ENCODE measurements at regions not wholly inside any gene's neighbourhood (a gene's known extent, or its start where the extent isn't known, plus 50 kb on each side); places are given as distances from the start of the nearest gene placed in this dataset.

DNA sequence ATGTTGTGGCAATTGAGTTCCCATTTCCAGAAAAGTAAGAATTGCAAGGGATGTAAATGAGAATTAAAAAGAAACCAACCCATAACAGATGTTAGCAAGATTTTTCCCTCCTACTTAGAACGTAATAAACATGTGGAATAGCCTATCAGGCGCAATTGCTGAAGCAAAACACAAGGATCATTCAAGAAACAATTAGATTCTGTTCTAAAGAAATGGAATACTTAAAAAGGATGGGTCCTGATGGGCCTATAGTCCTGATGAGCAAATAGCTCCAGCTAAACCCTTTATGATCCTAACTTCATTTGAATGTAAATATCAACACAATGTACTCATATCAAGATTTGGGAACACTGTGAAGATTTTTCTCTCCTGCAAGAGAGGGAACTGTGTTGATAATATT is 771.0 kb upstream of the CDH7 start:
- DNase-seq, result no peak

DNA sequence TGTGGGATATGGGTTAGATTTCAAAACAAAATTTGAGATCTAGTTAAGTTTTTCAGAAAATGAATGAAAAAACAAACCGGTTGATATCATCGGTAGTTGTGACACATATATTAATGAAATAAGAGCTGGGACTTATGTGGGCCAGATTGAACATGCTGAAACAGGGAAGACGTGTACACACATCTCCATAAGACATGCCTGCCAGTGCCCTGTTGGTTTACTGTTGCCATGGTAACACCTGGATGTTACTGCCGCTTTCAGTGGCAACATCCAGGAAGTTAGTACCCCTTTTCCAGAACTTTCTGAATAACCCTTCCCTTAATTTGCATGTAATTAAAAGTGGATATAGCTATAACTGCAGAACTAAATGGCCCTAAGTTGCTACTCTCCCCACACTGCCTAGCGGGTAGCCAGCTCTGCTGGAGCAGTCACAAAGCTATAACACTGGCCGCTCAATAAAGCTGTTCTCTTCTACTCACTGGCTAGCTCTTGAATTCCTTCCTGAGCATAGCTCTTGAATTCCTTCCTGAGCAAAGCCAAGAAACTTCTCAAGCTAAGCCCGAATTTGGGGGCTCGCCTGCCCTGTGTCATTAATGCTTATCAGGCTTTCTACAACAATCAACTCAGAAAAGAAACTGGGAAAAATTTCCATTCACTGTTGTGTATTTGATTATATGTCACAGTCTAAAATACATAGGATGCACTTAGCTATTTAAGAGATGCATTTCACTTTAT is 776.3 kb upstream of the CDH7 start:
- DNase-seq, result no peak

DNA sequence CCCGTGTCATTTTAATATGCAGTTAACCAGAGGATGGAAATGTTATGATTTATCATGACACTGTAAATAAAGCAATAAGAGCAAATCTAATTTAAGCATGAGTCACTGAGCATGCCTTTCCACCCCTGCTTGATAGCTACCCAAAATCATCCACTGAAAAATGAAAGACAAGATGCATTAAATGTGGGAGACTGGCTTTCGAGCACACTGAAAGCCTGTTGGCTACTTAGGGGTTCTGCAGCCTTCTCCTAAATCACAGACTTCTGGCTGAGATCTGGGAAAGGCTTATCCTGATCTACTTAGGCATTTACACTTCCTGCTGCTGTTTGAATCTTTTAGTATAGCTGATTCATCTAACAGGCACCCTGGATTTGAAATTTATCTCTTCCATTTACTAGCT is 778.3 kb upstream of the CDH7 start:
- DNase-seq, result no peak

DNA sequence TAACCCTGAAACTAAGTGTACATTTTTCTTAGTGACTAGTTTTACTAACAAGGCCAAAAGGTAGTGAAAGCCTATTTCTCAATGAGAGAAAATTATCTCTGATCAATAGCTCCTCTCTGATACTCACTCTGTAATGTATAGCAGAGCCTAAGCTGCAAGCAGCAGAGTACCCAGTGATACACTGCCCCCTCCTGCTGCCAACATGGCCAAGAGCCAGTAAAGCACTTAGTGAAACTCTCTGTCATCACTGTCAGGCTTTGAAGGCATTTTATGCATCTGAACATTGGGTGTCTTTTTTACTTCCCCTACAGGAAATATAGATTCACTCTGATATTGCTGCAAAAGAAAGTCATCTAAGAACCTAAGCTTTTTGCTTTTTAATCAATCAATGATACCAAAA is 784.1 kb upstream of the CDH7 start:
- DNase-seq, result peak; percentile 4

DNA sequence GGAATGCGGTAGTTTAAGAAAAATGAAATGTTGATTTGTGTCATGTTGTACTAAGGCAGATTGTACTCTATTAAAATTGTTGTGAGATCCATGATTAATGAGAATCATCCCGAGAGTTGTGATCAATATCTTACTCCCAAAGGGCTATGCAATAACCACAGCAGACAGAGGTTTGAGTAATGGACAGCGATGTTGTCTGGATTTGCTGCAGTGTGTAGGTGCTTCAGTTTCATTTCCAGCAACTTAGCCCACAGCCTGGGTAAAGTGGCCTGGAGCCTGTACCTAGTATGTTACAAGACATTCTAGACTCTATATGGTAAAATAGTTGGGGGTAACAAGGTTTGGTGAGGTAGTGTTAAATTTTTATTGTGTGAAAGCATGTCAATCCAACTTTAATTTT is 794.3 kb upstream of the CDH7 start:
- no peak for DNase-seq

DNA sequence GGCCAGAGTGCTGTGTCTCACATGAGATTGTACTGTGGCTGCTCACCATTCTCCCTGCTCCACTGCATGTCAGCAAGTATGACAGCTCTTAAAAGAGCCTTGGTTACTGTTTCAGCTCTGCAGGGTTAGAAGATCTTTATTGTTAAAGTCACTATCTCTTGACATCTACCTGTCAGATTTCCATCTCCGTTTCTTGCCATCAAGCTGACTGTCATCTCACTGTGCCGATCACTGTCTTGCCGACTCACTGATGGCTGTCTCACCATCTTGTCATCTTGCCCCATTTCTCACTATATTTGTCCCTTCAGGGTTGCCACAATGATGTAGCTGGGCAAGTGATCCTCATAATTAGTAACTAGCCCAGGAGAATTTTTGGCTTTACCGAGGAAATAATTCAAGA is 800.9 kb upstream of the CDH7 start:
- DNase-seq, result no peak

DNA sequence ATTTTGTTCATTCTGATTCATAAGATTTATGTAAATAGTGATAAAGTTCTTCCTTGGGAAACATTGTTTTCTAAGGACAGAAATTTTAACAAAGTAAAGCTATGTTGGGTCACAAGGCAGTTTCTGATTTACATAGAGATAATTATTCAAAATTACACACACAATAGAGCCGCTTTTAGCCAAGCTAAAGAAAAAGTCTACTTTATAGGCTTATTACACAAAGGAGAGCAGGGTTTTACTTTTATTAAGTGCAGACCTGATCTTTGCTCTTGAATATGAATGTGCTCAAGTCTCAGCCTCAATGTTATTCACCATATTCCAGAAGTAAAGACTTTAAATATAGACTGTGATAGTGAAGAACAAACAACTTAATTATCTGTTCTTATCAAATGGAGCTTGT is 787.8 kb upstream of the LINC00305 start:
- DNase-seq, result no peak

DNA sequence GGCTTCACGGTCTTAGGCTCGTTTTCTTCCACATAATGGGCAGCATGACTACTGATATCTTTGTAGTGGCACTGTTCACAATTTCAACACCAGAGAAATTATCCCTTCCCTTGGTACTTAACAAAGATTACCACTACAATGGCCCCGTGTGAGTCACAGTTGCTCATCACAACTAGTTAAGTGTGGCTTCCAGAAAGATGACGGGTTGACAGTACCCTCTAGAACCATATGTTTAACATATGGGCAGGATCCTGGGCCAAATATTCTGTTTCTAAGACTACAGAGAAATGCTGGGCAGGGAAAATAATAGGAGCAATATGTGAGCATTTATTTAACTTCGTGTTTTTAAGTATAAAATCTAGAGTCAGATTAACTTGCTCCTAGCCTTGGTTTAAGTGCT is 780.1 kb upstream of the LINC00305 start:
- DNase-seq, result no peak

DNA sequence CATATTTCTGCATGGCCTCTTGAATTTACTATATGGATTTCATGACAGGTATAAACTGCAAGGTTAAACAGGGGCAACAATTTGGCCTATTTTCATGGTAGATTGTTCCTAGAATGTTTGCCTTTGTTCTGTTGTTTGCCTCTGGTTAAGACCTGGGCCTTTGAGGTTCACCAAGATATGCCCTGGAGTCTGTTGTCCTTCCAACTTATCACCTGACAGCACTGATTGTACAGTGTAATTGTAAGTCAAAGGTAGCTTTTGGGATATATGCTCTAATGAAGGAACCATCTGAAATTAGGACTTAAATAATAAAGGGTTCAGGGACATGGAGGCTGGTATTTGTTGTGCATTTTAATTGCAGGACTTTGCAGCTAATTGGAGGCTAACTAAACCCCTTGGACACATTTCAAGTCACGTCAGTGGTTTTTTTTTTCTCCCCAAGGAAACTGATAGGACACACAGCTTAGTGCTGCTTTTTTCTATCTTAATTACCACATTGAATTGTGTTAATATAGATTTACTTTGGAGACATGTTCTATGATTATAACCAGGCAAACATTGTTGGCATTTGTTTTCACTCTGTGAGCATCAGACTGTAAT is 771.2 kb upstream of the LINC00305 start:
- DNase-seq, result no peak

DNA sequence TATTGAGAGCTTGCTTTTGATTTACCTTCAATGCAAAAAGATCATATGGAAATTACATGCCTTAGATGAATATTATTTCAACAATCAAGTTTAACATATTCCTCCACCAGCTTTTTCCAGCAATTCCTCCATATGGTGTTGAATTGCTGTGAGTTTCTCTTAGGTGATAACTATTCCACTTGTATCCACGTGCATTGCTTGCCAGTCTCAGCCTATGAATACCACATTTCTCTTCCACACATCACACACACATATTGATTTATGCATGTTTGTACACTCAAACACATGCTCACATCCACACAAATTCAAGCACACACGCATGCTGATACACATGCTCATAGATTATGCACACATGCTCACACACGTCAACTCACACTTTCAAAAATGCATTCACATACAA is 770.0 kb upstream of the LINC00305 start:
- no peak for DNase-seq

DNA sequence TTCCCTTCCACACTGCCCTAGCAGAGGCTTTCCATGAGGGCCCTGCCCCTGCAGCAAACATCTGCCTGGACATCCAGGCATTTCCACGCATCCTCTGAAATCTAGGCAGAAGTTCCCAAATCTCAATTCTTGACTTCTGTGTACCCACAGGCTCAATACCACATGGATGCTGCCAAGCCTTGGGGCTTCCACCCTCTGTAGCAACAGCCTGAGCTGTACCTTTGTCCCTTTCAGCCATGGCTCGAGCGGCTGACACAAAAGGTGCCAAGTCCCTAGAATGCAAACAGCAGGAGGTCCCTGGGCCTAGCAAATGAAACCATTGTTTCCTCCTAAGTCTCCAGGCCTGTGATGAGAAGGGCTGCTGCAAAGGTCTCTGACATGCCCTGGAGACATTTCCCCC is 744.5 kb upstream of the LINC00305 start:
- DNase-seq, result no peak

DNA sequence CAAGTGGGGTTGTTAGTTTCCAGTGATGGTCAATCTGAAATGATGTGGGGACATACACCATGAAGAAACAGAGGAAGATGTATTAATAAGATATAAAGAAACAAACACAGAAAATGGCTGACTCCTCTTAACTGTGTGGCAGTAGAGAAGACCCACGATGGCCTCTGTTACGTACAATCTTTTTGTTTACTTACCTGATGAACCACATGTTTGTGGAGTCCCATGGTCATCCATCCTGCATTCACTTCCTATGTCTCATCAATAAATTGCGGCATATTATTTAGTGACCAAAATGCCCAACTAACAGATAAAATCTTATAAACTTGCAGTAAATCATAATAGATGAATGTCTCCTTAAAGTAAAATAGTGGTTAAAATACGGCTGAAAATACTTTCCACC is 740.1 kb upstream of the LINC00305 start:
- no peak for DNase-seq

DNA sequence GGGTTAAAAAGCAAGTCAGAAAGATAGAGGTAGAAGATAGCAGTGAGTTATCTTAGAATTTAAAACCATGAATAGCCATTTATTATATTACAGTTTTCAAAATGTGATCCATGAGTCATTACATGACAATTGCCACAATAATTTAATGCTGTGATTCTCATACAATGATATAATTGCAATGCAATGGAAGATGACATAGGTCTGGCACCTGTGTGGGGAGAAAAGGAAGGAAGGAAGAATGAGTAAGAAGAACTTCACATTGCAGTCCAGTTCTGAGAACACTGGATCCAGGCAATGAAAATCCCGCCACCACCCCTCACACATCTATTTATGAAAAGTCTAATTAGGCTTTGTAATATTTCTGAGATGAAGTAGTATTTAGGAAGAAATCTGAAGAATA is 738.1 kb upstream of the LINC00305 start:
- DNase-seq, result no peak

DNA sequence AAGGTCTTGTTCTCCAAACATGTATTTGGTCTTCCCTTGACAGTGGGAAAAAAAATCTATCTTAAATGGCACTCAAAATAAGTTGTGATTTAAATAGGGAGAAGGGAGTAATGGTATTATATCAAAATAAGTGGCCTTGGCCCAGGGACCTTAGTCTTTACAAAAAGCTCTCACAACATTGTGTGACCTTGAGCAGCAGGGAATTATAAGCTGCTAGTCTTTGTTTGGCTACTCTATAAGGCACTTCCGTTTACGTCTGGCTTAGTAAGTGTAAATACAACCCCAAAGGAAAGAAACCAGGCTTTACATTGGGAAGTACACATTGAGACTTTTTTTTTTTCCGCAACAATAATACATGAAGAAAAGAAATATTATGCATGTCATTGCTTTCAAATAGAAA is 734.0 kb upstream of the LINC00305 start:
- no peak for DNase-seq

DNA sequence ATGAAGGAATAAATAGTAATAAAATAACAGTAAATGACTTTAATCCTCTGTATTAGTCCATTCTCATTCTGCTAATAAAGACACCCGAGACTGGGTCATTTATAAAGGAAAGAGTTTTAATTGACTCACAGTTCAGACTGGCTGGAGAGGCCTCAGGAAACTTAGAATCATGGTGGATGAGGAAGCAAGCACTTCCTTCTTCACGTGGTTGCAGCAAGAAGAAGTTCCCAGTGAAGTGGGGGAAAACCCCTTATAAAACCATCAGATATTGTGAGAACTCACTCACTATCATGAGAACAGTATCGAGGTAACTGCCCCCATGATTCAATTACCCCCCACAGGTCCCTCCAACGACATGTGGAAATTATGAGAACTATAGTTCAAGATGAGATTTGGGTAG is 727.9 kb upstream of the LINC00305 start:
- DNase-seq, result no peak

DNA sequence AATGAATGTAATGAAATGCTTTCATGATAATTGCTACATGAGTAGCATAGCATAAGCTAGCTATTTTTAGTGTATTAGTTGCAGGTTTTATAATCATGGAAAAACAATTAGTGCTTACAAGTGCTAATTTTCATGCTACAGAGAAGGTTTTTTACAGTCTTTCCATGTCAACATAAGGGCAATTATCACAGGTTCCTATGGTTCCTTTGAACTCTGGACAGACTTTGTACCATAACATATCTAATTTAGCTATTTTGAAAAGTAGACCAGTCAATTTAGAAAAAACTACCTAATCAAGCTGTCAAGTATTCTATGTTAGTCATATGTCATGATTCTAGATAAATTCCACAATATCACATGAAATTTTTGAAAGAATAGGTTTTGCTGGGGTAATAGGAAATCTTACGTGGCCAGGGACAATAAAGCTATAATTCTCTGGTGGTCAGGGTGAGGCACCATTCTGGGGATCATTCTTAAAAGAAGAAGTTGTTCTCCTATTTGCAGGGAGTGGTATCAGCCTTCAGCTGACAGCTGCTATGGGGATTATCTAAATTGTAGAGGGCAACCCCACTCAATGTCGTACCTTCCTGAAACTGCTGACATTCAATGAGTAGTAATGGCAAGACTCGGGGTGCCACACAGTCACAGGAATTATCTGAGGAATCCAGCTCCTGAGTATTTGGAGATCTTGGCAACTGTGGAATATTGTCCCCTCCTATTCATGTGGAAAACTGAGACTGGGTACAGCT is 724.0 kb upstream of the LINC00305 start:
- no peak for DNase-seq

DNA sequence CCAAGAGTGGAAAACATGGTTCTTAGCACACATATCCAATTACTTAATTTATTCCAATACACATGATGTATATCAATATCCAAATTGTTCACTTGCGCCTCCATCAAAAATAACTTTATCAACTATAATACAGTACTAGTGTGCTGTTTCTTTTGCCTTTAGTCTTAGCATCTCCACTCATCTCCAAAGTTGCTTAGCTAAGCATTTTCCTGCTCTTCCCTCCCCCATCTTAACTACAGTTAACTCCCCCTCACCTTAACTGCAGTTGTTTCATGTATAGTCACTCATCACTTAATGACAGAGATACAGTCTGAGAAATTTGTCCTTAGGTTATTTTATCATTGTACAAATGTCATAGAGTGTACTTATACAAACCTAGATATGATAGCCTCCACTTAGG is 705.2 kb upstream of the LINC00305 start:
- no peak for DNase-seq

DNA sequence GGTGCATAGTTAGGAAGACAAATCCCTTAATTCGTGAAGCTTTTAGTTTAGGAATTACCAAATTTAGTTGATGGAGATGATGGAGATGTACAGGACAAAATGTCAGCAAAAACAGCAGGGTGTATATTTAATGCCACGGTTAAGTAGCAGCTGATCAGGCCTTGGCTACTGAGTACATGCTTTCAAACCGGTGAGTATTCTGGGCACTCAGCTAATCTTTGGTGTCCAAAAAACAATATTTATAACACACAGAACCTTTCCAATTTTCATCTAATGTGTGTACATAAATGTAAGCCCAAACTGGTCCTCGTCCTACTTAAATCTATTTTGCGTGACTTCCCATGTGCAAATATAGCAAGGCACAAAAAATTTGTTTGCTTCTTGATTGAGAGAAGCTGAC is 703.4 kb upstream of the LINC00305 start:
- DNase-seq, result no peak

DNA sequence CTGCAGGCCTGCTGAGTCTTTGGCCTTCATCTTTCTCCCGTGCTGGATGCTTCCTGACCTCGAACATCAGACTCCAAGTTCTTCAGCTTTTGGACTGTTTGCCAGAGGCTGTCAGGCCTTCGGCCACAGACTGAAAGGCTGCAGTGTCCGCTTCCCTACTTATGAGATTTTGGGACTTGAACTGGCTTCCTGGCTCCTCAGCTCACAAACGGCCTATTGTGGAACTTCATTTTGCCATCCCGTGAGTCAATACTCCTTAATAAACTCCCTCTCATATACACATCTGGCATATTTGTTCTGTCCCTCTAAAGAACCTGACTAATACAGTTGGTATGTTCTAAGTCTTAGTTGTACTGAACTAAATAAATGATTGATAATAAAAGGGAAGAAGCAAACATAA is 702.8 kb upstream of the LINC00305 start:
- no peak for DNase-seq

DNA sequence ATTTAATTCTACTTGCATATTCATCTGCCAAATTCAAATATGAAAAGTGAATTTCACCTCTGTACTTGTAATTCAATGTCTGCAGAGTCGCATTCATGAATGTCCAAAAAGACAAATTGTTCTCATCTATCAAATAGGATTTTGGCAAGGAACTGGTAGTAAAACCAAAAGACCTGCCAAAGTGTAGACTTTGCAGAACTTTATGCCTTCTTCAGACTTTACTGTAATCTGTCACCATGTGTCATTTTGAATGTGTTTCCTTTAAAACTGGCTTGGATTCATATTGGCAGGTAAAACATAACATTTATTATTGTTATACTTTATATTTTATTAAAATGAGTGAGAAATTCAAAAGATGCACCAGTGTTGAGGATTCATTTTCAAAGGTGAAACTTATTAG is 701.9 kb upstream of the LINC00305 start:
- no peak for DNase-seq

DNA sequence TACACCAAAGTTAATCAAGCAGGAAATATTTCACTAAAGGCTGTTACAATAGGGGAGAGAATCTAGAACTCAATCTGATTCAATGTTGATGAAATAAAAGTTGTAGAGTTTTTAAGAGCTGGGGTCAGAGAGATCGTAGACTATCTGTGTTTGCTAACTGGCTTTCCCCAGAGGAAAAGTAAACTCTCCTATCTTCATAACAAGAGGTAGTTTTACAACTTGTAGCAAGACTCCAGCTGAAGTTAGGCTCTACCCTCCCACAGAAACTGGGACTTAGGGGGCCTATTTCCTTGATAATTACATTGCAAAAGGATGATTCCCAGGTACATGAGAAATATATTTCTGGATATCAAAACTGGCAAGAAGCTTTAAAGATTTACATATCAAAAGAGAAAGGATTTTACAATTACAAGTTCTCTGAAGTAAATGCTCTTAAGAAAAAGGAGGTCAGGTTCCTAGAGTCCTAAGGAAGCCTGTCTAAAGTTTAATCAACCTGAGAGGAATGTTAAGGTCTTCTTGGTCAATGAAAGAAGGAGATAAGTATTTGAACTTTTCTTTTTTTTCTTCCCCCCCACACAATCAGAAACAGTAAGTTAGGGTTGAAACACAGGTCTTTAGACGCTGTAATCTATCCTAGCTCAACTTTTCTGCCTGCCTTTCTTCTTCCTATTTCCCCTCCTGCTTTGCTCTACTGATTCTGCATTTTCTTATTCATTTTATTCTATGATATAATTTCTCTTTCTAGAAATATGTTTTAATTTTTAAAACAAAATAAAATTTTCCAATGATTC is 692.2 kb upstream of the LINC00305 start:
- DNase-seq, result no peak

DNA sequence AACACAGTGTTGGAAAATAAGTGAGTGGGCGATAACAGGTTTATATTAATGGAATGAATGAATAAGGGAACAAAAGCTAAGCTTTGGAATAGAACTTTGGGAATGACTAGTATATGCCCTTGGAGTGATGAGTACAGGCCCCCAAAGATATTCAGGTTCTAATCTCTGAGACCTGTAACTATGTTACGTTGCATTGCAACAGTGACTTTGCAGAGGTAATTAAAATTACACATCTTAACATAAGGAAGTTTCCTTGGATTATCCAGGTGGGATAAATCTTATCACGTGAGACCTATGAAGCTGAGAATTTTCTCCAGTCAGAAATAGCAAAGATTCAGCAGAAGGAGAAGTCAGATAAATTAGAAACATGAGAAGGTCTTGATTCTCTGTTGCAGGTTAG is 661.5 kb upstream of the LINC00305 start:
- DNase-seq, result no peak

DNA sequence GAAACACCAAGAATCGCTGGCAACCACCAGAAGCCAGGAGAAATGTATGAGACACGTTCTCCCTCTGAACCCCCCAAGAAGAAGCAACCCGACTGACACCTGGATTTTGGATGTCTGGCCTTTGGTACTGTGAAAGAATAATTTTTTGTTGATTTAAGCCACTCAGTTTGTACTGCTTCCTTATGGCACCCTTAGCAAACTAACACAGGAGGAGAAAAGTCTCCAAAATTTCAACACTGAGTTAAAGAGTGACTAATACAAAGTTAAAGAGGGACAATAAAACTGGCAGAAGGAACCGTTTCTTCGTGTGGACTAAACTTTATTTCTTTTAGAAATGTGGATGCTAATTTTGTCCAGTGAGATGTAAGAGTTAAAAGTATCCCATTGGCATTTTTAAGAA is 660.9 kb upstream of the LINC00305 start:
- no peak for DNase-seq

DNA sequence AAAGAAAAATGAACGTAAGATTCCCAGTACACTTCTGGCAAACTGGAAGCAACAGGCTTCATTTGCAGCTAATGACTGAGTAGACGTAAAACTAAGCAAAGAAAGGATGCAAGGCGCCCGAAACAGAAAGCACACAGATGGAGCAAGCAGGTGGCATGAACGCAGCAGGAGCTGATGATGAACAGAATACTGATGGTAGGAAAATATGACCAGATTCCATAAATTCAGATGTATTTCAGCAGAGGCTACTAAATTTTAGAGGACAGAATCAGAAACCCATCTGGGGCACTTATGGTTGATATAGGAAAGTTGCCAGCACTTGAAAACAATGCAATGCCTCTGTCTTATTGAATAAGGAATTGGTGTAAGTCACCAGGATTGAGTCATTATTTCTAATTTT is 658.7 kb upstream of the LINC00305 start:
- DNase-seq, result peak; percentile 34

Data from NCI-H774 (cell line).